ENCODE measurements at regions not wholly inside any gene's neighbourhood (a gene's known extent, or its start where the extent isn't known, plus 50 kb on each side); places are given as distances from the start of the nearest gene placed in this dataset.

GRCh38 chr13:81714513-81714912 lies 1373.6 kb upstream of the SPRY2 start:
- CTCF ChIA-PET = no interaction called here
- H3K36me3 ChIP-seq (ENCODE audit: control insufficient read depth in 4 of 4, insufficient read depth in 4 of 4, low read length in 3 of 4) = no peaks in the 10 kb centered on the region
- DNase-seq = peak in 1 of 3 donors; percentile 0
- no peak overlapping the region for H3K4me3 ChIP-seq (ENCODE audit: control insufficient read depth in 1 of 7, extremely low read depth in 1 of 7, insufficient read depth in 4 of 7, low read depth in 2 of 7, low read length in 6 of 7)
- WGBS (ENCODE audit: insufficient coverage) = no CpG with 5 or more reads among the region's 3 CpGs
- no peaks in the 10 kb centered on the region for H3K9me3 ChIP-seq (ENCODE audit: control extremely low read depth in 1 of 5, control insufficient read depth in 4 of 5, insufficient read depth in 2 of 5, low read depth in 1 of 5, low read length in 4 of 5)
- H3K4me1 ChIP-seq (ENCODE audit: control extremely low read depth in 1 of 4, control insufficient read depth in 4 of 4, insufficient read depth in 4 of 4, low read length in 3 of 4) = no peaks in the 10 kb centered on the region
- H3K27me3 ChIP-seq (replicated peaks in 2 of 5; ENCODE audit: control insufficient read depth in 4 of 5, insufficient read depth in 5 of 5, low read length in 4 of 5) = no peaks in the 10 kb centered on the region
- POLR2A ChIA-PET = no interaction called here
- no peak overlapping the region for H3K27ac ChIP-seq (ENCODE audit: insufficient read depth in 1 of 2, low read depth in 1 of 2, low read length in 2 of 2, poor library complexity in 1 of 2, severe bottlenecking in 2 of 2)

GRCh38 chr13:81713201-81713600 lies 1372.3 kb upstream of the SPRY2 start:
- H3K27ac ChIP-seq (ENCODE audit: insufficient read depth in 1 of 2, low read depth in 1 of 2, low read length in 2 of 2, poor library complexity in 1 of 2, severe bottlenecking in 2 of 2) = no peak overlapping the region
- no peaks in the 10 kb centered on the region for H3K27me3 ChIP-seq (replicated peaks in 2 of 5; ENCODE audit: control insufficient read depth in 4 of 5, insufficient read depth in 5 of 5, low read length in 4 of 5)
- CTCF ChIA-PET = interaction anchor here (1.3 kb wide), 1 partner anchor 13 kb away, joined by 4 read pairs; no protein-coding TSS in a partner anchor
- peak overlapping the region in 1 of 7 experiments; percentile 8 for H3K4me3 ChIP-seq (ENCODE audit: control insufficient read depth in 1 of 7, extremely low read depth in 1 of 7, insufficient read depth in 4 of 7, low read depth in 2 of 7, low read length in 6 of 7)
- WGBS (ENCODE audit: insufficient coverage) = 93% methylated on average over 2 of the region's 2 CpGs
- H3K9me3 ChIP-seq (ENCODE audit: control extremely low read depth in 1 of 5, control insufficient read depth in 4 of 5, insufficient read depth in 2 of 5, low read depth in 1 of 5, low read length in 4 of 5) = no peaks in the 10 kb centered on the region
- H3K4me1 ChIP-seq (ENCODE audit: control extremely low read depth in 1 of 4, control insufficient read depth in 4 of 4, insufficient read depth in 4 of 4, low read length in 3 of 4) = no peaks in the 10 kb centered on the region
- no peaks in the 10 kb centered on the region for H3K36me3 ChIP-seq (ENCODE audit: control insufficient read depth in 4 of 4, insufficient read depth in 4 of 4, low read length in 3 of 4)
- DNase-seq = no peak
- POLR2A ChIA-PET = no interaction called here

- Histone ChIP-seq H3K4me1 (ENCODE audit: control extremely low read depth in 1 of 4, control insufficient read depth in 4 of 4, insufficient read depth in 4 of 4, low read length in 3 of 4) (no peaks in the 10 kb centered on the region), H3K9me3 (ENCODE audit: control extremely low read depth in 1 of 5, control insufficient read depth in 4 of 5, insufficient read depth in 2 of 5, low read depth in 1 of 5, low read length in 4 of 5) (peaks cover 0 to 6% (median 1%) of the 10 kb centered on the region in 5 experiments), H3K4me3 (ENCODE audit: control insufficient read depth in 1 of 7, extremely low read depth in 1 of 7, insufficient read depth in 4 of 7, low read depth in 2 of 7, low read length in 6 of 7) (no peak overlapping the region), H3K27me3 (replicated peaks in 2 of 5; ENCODE audit: control insufficient read depth in 4 of 5, insufficient read depth in 5 of 5, low read length in 4 of 5) (no peaks in the 10 kb centered on the region), H3K27ac (ENCODE audit: insufficient read depth in 1 of 2, low read depth in 1 of 2, low read length in 2 of 2, poor library complexity in 1 of 2, severe bottlenecking in 2 of 2) (no peak overlapping the region), H3K36me3 (ENCODE audit: control insufficient read depth in 4 of 4, insufficient read depth in 4 of 4, low read length in 3 of 4) (no peaks in the 10 kb centered on the region)
- DNase-seq = no peak
- CTCF ChIA-PET = interaction anchor here (0.7 to 0.8 kb wide), 2 partner anchors 28 to 29 kb away, joined by 3 to 5 read pairs; no protein-coding TSS in a partner anchor
- POLR2A ChIA-PET = no interaction called here
- 88% methylated on average over 1 of the region's 4 CpGs for whole genome bisulfite sequencing (ENCODE audit: insufficient coverage)
Observed at GRCh38 chr13:81697826-81698225, 1356.9 kb upstream of the SPRY2 start.

GRCh38 chr13:81686877-81687276 lies 1346.0 kb upstream of the SPRY2 start:
- CTCF ChIA-PET = interaction anchor here (0.7 kb wide), 1 partner anchor 209 kb away, joined by 3 read pairs; no protein-coding TSS in a partner anchor
- WGBS (ENCODE audit: insufficient coverage) = 0% methylated on average over 1 of the region's 2 CpGs

DNA sequence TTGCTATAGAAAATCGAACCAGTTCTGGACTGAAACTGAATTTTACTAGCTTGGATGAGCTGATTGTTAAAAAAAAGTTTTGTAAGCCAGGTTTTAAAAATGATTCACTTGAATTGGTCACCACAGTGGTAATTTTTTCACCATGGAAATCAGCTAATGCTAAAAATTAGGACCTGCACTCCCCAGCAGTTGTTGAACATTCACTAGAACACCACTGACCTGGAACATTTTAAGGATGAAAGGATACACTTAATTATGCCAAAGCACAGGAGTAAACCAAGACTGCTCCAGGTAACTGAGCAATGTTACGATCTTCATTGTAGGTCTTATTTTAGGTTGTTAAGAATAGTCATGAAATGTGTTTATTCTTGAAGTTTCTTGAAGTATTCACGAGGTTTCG lies 1342.6 kb upstream of the SPRY2 start:
- POLR2A ChIA-PET = no interaction called here
- H3K9me3 ChIP-seq (ENCODE audit: control extremely low read depth in 1 of 5, control insufficient read depth in 4 of 5, insufficient read depth in 2 of 5, low read depth in 1 of 5, low read length in 4 of 5) = no peaks in the 10 kb centered on the region
- no peak overlapping the region for H3K27ac ChIP-seq (ENCODE audit: insufficient read depth in 1 of 2, low read depth in 1 of 2, low read length in 2 of 2, poor library complexity in 1 of 2, severe bottlenecking in 2 of 2)
- no peaks in the 10 kb centered on the region for H3K36me3 ChIP-seq (ENCODE audit: control insufficient read depth in 4 of 4, insufficient read depth in 4 of 4, low read length in 3 of 4)
- no peak overlapping the region for H3K4me3 ChIP-seq (ENCODE audit: control insufficient read depth in 1 of 7, extremely low read depth in 1 of 7, insufficient read depth in 4 of 7, low read depth in 2 of 7, low read length in 6 of 7)
- CTCF ChIA-PET = no interaction called here
- DNase-seq = no peak
- H3K27me3 ChIP-seq (replicated peaks in 2 of 5; ENCODE audit: control insufficient read depth in 4 of 5, insufficient read depth in 5 of 5, low read length in 4 of 5) = no peaks in the 10 kb centered on the region
- WGBS (ENCODE audit: insufficient coverage) = 100% methylated on average over 2 of the region's 4 CpGs
- H3K4me1 ChIP-seq (ENCODE audit: control extremely low read depth in 1 of 4, control insufficient read depth in 4 of 4, insufficient read depth in 4 of 4, low read length in 3 of 4) = no peaks in the 10 kb centered on the region

More at GRCh38 chr13:81686877-81687276, 1346.0 kb upstream of the SPRY2 start:
- Histone ChIP-seq H3K27me3 (replicated peaks in 2 of 5; ENCODE audit: control insufficient read depth in 4 of 5, insufficient read depth in 5 of 5, low read length in 4 of 5) (no peaks in the 10 kb centered on the region), H3K27ac (ENCODE audit: insufficient read depth in 1 of 2, low read depth in 1 of 2, low read length in 2 of 2, poor library complexity in 1 of 2, severe bottlenecking in 2 of 2) (no peak overlapping the region), H3K4me3 (ENCODE audit: control insufficient read depth in 1 of 7, extremely low read depth in 1 of 7, insufficient read depth in 4 of 7, low read depth in 2 of 7, low read length in 6 of 7) (no peak overlapping the region), H3K9me3 (ENCODE audit: control extremely low read depth in 1 of 5, control insufficient read depth in 4 of 5, insufficient read depth in 2 of 5, low read depth in 1 of 5, low read length in 4 of 5) (peaks cover 0 to 1% (median 0%) of the 10 kb centered on the region in 5 experiments), H3K4me1 (ENCODE audit: control extremely low read depth in 1 of 4, control insufficient read depth in 4 of 4, insufficient read depth in 4 of 4, low read length in 3 of 4) (no peaks in the 10 kb centered on the region), H3K36me3 (ENCODE audit: control insufficient read depth in 4 of 4, insufficient read depth in 4 of 4, low read length in 3 of 4) (no peaks in the 10 kb centered on the region)
- DNase-seq = no peak
- POLR2A ChIA-PET = no interaction called here

GRCh38 chr13:81682081-81682630 lies 1341.2 kb upstream of the SPRY2 start:
- H3K27me3 ChIP-seq (replicated peaks in 2 of 5; ENCODE audit: control insufficient read depth in 4 of 5, insufficient read depth in 5 of 5, low read length in 4 of 5) = no peaks in the 10 kb centered on the region
- H3K4me1 ChIP-seq (ENCODE audit: control extremely low read depth in 1 of 4, control insufficient read depth in 4 of 4, insufficient read depth in 4 of 4, low read length in 3 of 4) = no peaks in the 10 kb centered on the region
- DNase-seq = no peak
- no peak overlapping the region for H3K4me3 ChIP-seq (ENCODE audit: control insufficient read depth in 1 of 7, extremely low read depth in 1 of 7, insufficient read depth in 4 of 7, low read depth in 2 of 7, low read length in 6 of 7)
- peaks cover 0 to 7% (median 3%) of the 10 kb centered on the region in 5 experiments for H3K9me3 ChIP-seq (ENCODE audit: control extremely low read depth in 1 of 5, control insufficient read depth in 4 of 5, insufficient read depth in 2 of 5, low read depth in 1 of 5, low read length in 4 of 5)
- H3K27ac ChIP-seq (ENCODE audit: insufficient read depth in 1 of 2, low read depth in 1 of 2, low read length in 2 of 2, poor library complexity in 1 of 2, severe bottlenecking in 2 of 2) = no peak overlapping the region
- H3K36me3 ChIP-seq (ENCODE audit: control insufficient read depth in 4 of 4, insufficient read depth in 4 of 4, low read length in 3 of 4) = no peaks in the 10 kb centered on the region
- POLR2A ChIA-PET = no interaction called here
- WGBS (ENCODE audit: insufficient coverage) = no CpG with 5 or more reads among the region's 2 CpGs
- CTCF ChIA-PET = no interaction called here

DNA sequence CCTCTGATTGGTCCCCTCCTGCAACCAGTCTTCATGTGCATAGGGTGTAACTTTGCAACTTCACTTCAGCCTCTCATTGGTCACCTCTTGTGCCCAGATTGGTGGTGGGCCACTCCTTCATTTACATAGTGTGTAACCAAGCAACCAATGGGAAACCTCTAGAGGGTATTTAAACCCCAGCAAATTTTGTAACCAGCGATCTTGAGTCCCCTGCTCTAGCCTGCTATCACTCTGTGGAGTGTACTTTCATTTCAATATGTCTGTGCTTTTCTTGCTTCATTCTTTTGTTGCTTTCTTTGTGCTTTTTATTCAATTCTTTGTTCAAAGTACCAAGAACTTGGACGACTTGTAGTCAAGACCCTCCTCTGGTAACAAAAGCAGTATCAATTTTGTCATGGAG lies 1336.9 kb upstream of the SPRY2 start:
- Histone ChIP-seq H3K27ac (ENCODE audit: insufficient read depth in 1 of 2, low read depth in 1 of 2, low read length in 2 of 2, poor library complexity in 1 of 2, severe bottlenecking in 2 of 2) (no peak overlapping the region), H3K27me3 (replicated peaks in 2 of 5; ENCODE audit: control insufficient read depth in 4 of 5, insufficient read depth in 5 of 5, low read length in 4 of 5) (no peaks in the 10 kb centered on the region), H3K9me3 (ENCODE audit: control extremely low read depth in 1 of 5, control insufficient read depth in 4 of 5, insufficient read depth in 2 of 5, low read depth in 1 of 5, low read length in 4 of 5) (peaks cover 0 to 7% (median 3%) of the 10 kb centered on the region in 5 experiments), H3K36me3 (ENCODE audit: control insufficient read depth in 4 of 4, insufficient read depth in 4 of 4, low read length in 3 of 4) (no peaks in the 10 kb centered on the region), H3K4me3 (ENCODE audit: control insufficient read depth in 1 of 7, extremely low read depth in 1 of 7, insufficient read depth in 4 of 7, low read depth in 2 of 7, low read length in 6 of 7) (no peak overlapping the region), H3K4me1 (ENCODE audit: control extremely low read depth in 1 of 4, control insufficient read depth in 4 of 4, insufficient read depth in 4 of 4, low read length in 3 of 4) (no peaks in the 10 kb centered on the region)
- ChIA-PET POLR2A (no interaction called here), CTCF (no interaction called here)
- DNase-seq = no peak
- no CpG with 5 or more reads among the region's 2 CpGs for WGBS (ENCODE audit: insufficient coverage)

All from common myeloid progenitor, CD34-positive (primary cell).